KOPT-K1 (cell line): ENCODE measurements at regions not wholly inside any gene's neighbourhood (a gene's known extent, or its start where the extent isn't known, plus 50 kb on each side); places are given as distances from the start of the nearest gene placed in this dataset.
"Not testable (repeated sequence)": the region's sequence is repeated elsewhere in the genome, so short reads cannot be mapped to it uniquely, and the experiment has no call there.

Source experiments
- H3K27ac ChIP-seq: fragments of 200-600 bp; sonication (generic); 2 replicates; pipeline ENCODE4 v1.5.1; 2016; ENCODE audit warnings: antibody characterized with exemption, mild to moderate bottlenecking, low read depth, low read length; ENCODE audit not compliant: poor library complexity, severe bottlenecking
- H3K36me3 ChIP-seq: fragments of 200-600 bp; sonication (generic); 2 replicates; pipeline ENCODE4 v1.5.1; 2017; ENCODE audit warnings: antibody characterized with exemption, mild to moderate bottlenecking, low read length, moderate library complexity; ENCODE audit not compliant: insufficient read depth
- H3K9me3 ChIP-seq: fragments of 200-600 bp; sonication (generic); 2 replicates; pipeline ENCODE4 v1.5.1; 2017; ENCODE audit warnings: antibody characterized with exemption, low read length, mild to moderate bottlenecking; ENCODE audit not compliant: insufficient read depth, poor library complexity, severe bottlenecking

GRCh38 chr10:55793024-55793423 lies 568.0 kb downstream of the ZWINT start:
- Histone ChIP-seq H3K9me3 (no peaks in the 10 kb centered on the region), H3K36me3 (no peaks in the 10 kb centered on the region), H3K27ac (no peak overlapping the region)

- H3K27ac ChIP-seq, H3K9me3 ChIP-seq, H3K36me3 ChIP-seq: not testable (repeated sequence)
These were observed 570.8 kb downstream of the ZWINT start for GRCh38 chr10:55790276-55790675.

GRCh38 chr10:55786461-55787050 lies 574.5 kb downstream of the ZWINT start:
- Histone ChIP-seq H3K9me3 (no peaks in the 10 kb centered on the region), H3K27ac (no peak overlapping the region), H3K36me3 (no peaks in the 10 kb centered on the region)

DNA sequence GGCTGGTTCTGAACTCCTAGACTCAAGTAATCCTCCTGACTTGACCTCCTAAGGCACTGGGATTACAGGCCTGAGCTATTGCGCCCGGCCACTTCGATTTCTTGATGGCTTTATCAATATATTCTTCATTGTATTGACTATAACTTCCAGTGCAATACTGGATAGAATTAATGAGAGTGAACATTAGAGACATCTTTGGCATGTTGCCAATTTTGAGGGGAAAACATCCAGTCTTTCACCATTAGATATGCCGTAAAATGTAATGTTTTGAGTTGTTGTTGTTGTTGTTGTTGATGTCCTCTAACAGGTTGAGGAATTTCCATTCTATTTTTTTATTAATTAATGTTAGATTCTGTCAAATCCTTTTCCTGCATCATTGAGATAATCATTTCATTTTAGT lies 578.9 kb downstream of the ZWINT start:
- H3K36me3 ChIP-seq: no peaks in the 10 kb centered on the region
- no peaks in the 10 kb centered on the region for H3K9me3 ChIP-seq
- no peak overlapping the region for H3K27ac ChIP-seq

- Histone ChIP-seq H3K27ac (no peak overlapping the region), H3K9me3 (no peaks in the 10 kb centered on the region), H3K36me3 (no peaks in the 10 kb centered on the region)
These were observed 594.8 kb downstream of the ZWINT start for GRCh38 chr10:55766212-55766611.

- no peaks in the 10 kb centered on the region for H3K9me3 ChIP-seq
- no peak overlapping the region for H3K27ac ChIP-seq
- no peaks in the 10 kb centered on the region for H3K36me3 ChIP-seq
These were observed 610.6 kb downstream of the ZWINT start for GRCh38 chr10:55750458-55750857.

GRCh38 chr10:55747244-55747643 lies 613.8 kb downstream of the ZWINT start:
- H3K9me3 ChIP-seq: no peaks in the 10 kb centered on the region
- no peaks in the 10 kb centered on the region for H3K36me3 ChIP-seq
- no peak overlapping the region for H3K27ac ChIP-seq

DNA sequence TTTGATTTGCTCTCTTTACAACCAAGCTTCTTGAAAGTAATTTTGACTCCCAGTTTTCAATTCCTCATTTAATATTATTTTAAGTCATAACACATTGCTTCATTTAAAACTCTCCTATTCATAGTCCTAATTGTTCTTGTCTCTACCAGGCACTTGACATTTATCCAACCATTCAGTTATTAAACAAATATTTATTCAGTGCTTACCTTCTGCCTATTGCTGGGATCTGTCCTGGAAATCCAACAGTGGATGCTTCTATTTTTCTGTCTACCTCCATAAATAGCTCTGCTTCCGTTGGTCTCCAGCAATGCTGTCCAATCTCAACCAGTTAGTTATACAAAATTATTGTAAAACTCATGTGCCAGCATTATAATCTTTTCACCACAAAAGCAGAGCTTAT lies 615.1 kb downstream of the ZWINT start:
- Histone ChIP-seq H3K9me3 (no peaks in the 10 kb centered on the region), H3K27ac (no peak overlapping the region), H3K36me3 (no peaks in the 10 kb centered on the region)

GRCh38 chr10:55742487-55742886 lies 618.6 kb downstream of the ZWINT start:
- Histone ChIP-seq H3K27ac (no peak overlapping the region), H3K9me3 (no peaks in the 10 kb centered on the region), H3K36me3 (no peaks in the 10 kb centered on the region)

- not testable (repeated sequence) for H3K27ac ChIP-seq, H3K9me3 ChIP-seq, H3K36me3 ChIP-seq
These were observed 620.3 kb downstream of the ZWINT start for GRCh38 chr10:55740767-55741166.

- H3K36me3 ChIP-seq: no peaks in the 10 kb centered on the region
- H3K9me3 ChIP-seq: no peaks in the 10 kb centered on the region
- no peak overlapping the region for H3K27ac ChIP-seq
These were observed 620.9 kb downstream of the ZWINT start for GRCh38 chr10:55740110-55740509.

DNA sequence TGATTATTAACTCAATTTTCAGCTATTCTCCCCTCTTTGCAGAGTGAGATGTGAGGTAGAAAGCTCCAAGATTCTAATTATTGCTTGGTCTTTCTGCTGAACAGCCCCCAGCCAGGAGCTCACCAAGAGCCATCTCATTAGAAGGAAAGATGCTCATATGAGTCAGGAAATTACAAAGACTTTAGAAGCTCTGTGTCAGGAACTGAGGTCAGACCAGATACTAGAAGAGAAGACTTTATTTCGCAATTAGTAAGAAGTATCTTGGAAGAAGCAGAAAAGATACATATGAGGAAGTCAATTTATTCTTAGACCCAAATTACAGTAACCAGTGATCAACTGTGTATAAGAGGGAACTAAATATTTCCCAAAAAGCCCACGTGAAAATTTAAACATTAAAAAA lies 626.9 kb downstream of the ZWINT start:
- H3K27ac ChIP-seq: no peak overlapping the region
- H3K36me3 ChIP-seq: no peaks in the 10 kb centered on the region
- no peaks in the 10 kb centered on the region for H3K9me3 ChIP-seq

DNA sequence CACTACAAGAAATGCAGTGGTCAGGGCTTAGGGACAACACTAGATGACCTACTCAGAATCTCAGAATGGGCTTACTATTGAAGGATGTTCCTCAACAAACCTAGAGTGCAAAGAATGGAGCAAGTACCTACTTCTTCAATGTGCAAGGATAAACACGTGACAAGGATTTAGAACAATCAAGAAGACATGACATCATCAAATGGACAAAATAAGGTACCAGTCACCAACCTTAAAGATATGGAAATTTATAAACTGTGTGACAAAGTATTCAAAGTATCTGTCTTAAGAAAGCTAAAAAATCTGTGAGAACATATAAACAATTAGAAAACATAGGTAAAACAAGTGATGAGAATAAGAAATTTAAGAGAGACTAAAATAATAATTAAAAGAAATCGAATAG lies 656.1 kb downstream of the ZWINT start:
- no peaks in the 10 kb centered on the region for H3K36me3 ChIP-seq
- H3K9me3 ChIP-seq: no peaks in the 10 kb centered on the region
- H3K27ac ChIP-seq: no peak overlapping the region

GRCh38 chr10:55668326-55668922 lies 692.6 kb downstream of the ZWINT start:
- Histone ChIP-seq H3K36me3 (no peaks in the 10 kb centered on the region), H3K27ac (no peak overlapping the region), H3K9me3 (no peaks in the 10 kb centered on the region)

GRCh38 chr10:55653531-55653930 lies 707.5 kb downstream of the ZWINT start:
- H3K9me3 ChIP-seq: no peaks in the 10 kb centered on the region
- no peak overlapping the region for H3K27ac ChIP-seq
- H3K36me3 ChIP-seq: no peaks in the 10 kb centered on the region

DNA sequence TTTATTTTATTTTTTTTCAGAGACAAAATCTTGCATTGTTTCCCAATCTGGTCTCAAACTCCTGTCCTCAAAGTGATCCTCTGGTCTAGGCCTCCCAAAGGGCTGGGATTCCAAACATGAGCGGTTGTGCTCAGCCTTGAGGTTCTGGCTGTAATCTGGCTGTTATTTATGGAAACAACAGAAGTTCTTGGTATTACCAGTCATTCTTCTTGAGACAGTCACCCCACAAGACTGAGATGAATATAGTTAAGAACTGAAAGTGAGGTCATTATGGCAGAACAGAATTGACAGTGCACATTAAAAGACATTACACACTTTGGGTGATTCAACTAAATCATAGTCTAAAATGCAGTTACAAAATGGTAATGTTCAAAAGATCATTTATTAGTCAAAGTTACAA lies 719.5 kb downstream of the ZWINT start:
- H3K36me3 ChIP-seq: no peaks in the 10 kb centered on the region
- H3K9me3 ChIP-seq: no peaks in the 10 kb centered on the region
- H3K27ac ChIP-seq: no peak overlapping the region
